CD4-positive, alpha-beta T cell treated with Interleukin-12 subunit alpha and Interleukin-12 subunit beta, for 1 hour (primary cell): ENCODE measurements at regions not wholly inside any gene's neighbourhood (a gene's known extent, or its start where the extent isn't known, plus 50 kb on each side); places are given as distances from the start of the nearest gene placed in this dataset.
"Not testable (repeated sequence)": the region's sequence is repeated elsewhere in the genome, so short reads cannot be mapped to it uniquely, and the experiment has no call there.

Source experiments
- DNase-seq: peaks from one replicate; pipeline ENCODE4 v3.0.0-alpha.2; 2020

- DNase-seq = no peak
These were observed 242.7 kb upstream of the KRR1 start for GRCh38 chr12:75754141-75754540.

GRCh38 chr12:75751769-75752471 is 240.5 kb upstream of the KRR1 start:
- DNase-seq = no peak

- DNase-seq = no peak
These were observed 239.4 kb upstream of the KRR1 start for GRCh38 chr12:75750716-75751306.

- DNase-seq = not testable (repeated sequence)
These were observed 237.6 kb upstream of the KRR1 start for GRCh38 chr12:75748990-75749389.

GRCh38 chr12:75748136-75748535 is 236.7 kb upstream of the KRR1 start:
- no peak for DNase-seq

- no peak for DNase-seq
These were observed 236.2 kb upstream of the KRR1 start for GRCh38 chr12:75747572-75748021.

- no peak for DNase-seq
These were observed 235.2 kb upstream of the KRR1 start for GRCh38 chr12:75746621-75747020.

- DNase-seq = no peak
These were observed 233.3 kb upstream of the KRR1 start for GRCh38 chr12:75744607-75745256.

- no peak for DNase-seq
These were observed 231.6 kb upstream of the KRR1 start for GRCh38 chr12:75742961-75743360.

- DNase-seq = no peak
These were observed 230.6 kb upstream of the KRR1 start for GRCh38 chr12:75742048-75742447.

GRCh38 chr12:75739912-75740311 is 228.5 kb upstream of the KRR1 start:
- DNase-seq = no peak

- DNase-seq = not testable (repeated sequence)
These were observed 227.7 kb upstream of the KRR1 start for GRCh38 chr12:75739098-75739497.

- DNase-seq = no peak
These were observed 227.1 kb upstream of the KRR1 start for GRCh38 chr12:75738486-75738885.

- no peak for DNase-seq
These were observed 224.4 kb upstream of the KRR1 start for GRCh38 chr12:75735853-75736252.

- no peak for DNase-seq
These were observed 217.4 kb upstream of the KRR1 start for GRCh38 chr12:75728826-75729225.

- no peak for DNase-seq
These were observed 216.2 kb upstream of the KRR1 start for GRCh38 chr12:75727577-75727976.

GRCh38 chr12:75725521-75726111 is 214.2 kb upstream of the KRR1 start:
- no peak for DNase-seq

GRCh38 chr12:75724928-75725312 is 213.5 kb upstream of the KRR1 start:
- DNase-seq = no peak

- no peak for DNase-seq
These were observed 213.0 kb upstream of the KRR1 start for GRCh38 chr12:75724307-75724927.

GRCh38 chr12:75722714-75723200 is 211.3 kb upstream of the KRR1 start:
- DNase-seq = peak; percentile 50

- DNase-seq = no peak
These were observed 210.4 kb upstream of the KRR1 start for GRCh38 chr12:75721796-75722195.

- DNase-seq = no peak
These were observed 209.6 kb upstream of the KRR1 start for GRCh38 chr12:75720812-75721641.
